22Rv1 (cell line): ENCODE measurements at regions not wholly inside any gene's neighbourhood (a gene's known extent, or its start where the extent isn't known, plus 50 kb on each side); places are given as distances from the start of the nearest gene placed in this dataset.

Experiments
- H3K27ac ChIP-seq: fragments of 450-650 bp; 2 replicates; pipeline ENCODE4 v1.5.1; 2017
- ZFX ChIP-seq: fragments of 450-650 bp; IDR thresholded peaks from 2 replicates; pipeline ENCODE4 v1.6.1; 2017; ENCODE audit warnings: antibody characterized with exemption, borderline replicate concordance
- TF ChIP-seq, protein P1 (sequence below): fragments of 450-650 bp; IDR thresholded peaks from 2 replicates; pipeline ENCODE4 v1.5.1; 2017; ENCODE audit warnings: mild to moderate bottlenecking

DNA sequence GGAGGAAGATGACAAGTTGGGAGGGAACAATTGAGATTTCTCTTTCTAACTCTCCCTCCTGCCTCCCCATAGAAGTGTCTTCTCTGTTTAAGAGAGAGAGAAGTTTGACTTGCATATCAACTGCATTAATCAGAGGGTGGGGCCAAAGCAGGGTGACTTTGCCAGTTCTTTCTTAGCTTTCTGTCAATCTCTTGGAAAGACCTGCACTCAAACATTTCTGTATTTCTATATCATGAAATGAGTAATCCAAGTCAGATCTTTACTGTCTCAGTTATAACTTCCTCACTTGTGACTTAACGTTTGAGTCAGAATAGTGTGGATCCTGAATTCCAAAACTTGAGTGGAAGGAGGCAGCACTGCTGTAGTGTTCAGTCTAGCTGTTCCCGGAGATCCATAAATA is 180.8 kb upstream of the KCNK2 start:
- TF ChIP-seq ZFX: no peak
- TF ChIP-seq, protein P1, sequence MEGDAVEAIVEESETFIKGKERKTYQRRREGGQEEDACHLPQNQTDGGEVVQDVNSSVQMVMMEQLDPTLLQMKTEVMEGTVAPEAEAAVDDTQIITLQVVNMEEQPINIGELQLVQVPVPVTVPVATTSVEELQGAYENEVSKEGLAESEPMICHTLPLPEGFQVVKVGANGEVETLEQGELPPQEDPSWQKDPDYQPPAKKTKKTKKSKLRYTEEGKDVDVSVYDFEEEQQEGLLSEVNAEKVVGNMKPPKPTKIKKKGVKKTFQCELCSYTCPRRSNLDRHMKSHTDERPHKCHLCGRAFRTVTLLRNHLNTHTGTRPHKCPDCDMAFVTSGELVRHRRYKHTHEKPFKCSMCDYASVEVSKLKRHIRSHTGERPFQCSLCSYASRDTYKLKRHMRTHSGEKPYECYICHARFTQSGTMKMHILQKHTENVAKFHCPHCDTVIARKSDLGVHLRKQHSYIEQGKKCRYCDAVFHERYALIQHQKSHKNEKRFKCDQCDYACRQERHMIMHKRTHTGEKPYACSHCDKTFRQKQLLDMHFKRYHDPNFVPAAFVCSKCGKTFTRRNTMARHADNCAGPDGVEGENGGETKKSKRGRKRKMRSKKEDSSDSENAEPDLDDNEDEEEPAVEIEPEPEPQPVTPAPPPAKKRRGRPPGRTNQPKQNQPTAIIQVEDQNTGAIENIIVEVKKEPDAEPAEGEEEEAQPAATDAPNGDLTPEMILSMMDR: no peak
- H3K27ac ChIP-seq: no peak overlapping the region

DNA sequence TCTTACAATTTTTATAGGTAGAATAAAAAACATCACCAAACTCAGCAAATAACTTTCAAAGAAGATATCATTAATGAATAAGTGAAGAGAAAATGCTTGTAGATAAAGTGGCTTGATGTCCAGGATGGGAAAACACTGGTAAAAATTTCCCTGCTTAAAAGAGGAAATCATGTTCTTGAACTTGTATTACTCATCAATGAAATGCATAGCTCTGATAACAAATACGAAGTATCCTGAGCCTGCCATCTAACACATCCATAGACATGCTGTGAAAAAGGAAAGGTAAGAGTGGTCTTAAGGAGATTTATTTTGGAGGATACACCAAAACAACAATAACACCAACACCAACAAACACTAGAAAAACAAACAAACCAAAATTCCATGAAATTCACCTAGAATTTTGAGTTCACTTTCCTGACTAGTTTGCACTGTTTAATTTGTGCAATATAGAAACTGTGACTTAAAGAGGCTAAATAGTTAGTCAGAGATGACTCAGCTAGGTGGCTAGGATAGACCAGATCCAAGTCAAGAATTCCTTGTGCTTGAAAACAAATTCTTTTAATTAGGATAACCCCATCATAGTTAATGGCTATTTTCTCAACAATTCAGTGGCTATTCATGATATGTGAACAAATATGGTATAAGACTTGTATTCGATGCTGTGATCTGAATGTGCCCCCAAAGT is 179.8 kb upstream of the KCNK2 start:
- no peak for TF ChIP-seq ZFX
- TF ChIP-seq, protein P1: no peak
- H3K27ac ChIP-seq: no peak overlapping the region

DNA sequence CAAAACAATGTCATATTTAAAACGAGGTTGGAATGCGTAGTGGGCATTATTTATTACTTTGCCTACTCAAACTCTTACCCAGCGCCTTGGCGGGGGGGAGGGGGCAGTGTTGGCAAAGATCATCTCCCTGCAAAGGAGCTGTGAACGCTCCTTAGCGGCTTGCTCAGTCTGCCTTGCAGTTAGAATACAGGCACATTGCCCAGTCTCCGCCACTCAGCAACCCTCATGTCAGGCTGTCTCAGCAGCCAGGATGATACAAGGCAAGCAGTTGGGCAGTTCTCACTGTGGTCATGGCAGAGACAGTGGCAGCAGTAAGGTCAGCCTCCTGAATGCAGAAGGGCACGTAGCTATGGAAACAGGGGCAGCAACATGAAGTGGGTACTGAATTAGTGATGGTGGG is 170.4 kb upstream of the KCNK2 start:
- no peak for TF ChIP-seq ZFX
- TF ChIP-seq, protein P1: no peak
- no peak overlapping the region for H3K27ac ChIP-seq

DNA sequence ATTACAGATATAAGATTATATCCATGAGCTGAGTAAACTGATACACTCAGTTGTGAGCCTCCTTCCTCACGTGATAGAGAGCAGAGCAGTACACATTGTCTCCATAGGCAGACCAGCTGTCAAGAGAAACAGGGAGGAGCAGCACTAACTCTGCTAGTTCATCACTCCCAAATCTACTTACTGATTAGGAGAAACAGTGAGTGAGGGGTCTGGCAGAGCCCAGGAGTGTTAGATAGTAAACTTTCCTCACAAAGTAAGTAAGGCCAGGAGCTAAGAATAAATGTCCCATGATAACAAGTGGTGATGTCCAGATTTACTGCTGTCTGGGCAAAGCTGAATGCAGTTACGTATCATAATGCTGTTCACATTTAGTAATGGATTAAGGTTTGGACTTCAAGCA is 168.6 kb upstream of the KCNK2 start:
- TF ChIP-seq, protein P1: no peak
- no peak for TF ChIP-seq ZFX

DNA sequence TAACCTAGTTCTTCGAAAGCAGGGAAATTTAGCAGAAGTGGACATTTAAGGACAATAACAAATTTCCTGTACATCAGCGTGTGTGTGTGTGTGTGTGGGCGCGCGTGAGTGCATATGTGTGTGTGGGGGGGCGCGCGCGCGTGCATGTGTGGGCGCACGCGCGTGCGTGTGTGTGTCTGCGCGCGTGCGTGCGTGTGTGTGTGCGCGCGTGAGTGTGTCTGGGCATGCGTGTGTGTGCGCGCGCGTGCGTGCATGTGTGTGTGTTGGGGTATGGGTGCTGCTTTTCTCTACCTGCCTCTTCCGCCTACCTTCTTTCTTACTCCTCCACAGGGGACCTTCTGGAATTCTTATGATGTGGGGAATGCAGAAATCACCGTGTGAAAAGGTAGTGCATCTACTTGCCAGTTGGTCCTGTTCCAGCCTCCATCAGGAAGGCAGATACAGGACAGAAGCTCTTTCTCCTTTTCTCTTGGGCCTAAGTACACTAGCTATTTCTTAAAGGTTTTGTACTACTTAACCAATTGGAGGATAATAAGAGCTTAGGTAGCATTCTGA is 165.4 kb upstream of the KCNK2 start:
- no peak for TF ChIP-seq ZFX
- TF ChIP-seq, protein P1: no peak
- no peak overlapping the region for H3K27ac ChIP-seq

More for the DNA sequence above, 168.6 kb upstream of the KCNK2 start:
- no peak overlapping the region for H3K27ac ChIP-seq

DNA sequence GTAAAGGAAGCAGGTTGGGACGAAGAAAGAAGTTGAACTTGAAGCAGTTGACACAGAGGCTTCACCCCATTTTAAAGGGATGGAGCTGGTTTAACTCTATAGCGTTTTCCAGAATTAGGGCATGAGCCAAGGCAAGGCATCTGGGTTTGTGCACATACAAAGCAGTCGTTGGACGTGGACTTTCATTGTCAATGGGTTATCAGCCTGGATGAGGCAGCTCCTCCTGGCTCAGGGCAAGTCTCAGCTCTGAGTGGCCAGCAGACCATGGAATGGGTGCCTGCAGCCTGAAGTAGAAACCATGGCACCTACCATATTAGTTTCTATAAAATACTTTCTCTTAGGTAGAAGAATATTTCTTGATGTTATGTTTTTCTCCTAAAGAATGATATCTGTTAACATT is 163.8 kb upstream of the KCNK2 start:
- no peak for TF ChIP-seq ZFX
- TF ChIP-seq, protein P1: no peak

DNA sequence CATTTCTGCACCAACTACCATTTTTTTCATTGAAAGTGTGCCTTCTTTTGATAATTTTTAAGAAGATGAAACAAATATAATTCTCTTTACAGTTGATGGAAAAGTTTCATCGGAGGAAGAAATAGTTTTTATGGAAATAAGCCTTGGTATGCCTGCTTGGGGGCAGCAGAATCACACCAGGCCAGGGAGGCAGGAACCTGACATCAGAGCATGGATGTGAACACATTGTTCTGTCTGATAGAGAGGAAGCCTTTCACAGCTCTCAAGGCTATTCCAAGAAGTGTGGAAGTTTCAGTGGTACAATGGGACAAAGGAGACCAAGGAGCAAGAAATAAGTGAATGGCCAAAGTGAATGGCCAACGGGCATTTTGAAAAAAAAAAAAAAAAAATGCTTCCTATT is 162.2 kb upstream of the KCNK2 start:
- no peak for TF ChIP-seq ZFX
- TF ChIP-seq, protein P1: no peak
- no peak overlapping the region for H3K27ac ChIP-seq

More for the DNA sequence above, 163.8 kb upstream of the KCNK2 start:
- H3K27ac ChIP-seq: no peak overlapping the region
